Fibroblast of skin of abdomen (primary cell): ENCODE measurements at regions not wholly inside any gene's neighbourhood (a gene's known extent, or its start where the extent isn't known, plus 50 kb on each side); places are given as distances from the start of the nearest gene placed in this dataset.

Experiments
- DNase-seq: peaks from one replicate; pipeline ENCODE4 v3.0.0-alpha.2; 2013

DNA sequence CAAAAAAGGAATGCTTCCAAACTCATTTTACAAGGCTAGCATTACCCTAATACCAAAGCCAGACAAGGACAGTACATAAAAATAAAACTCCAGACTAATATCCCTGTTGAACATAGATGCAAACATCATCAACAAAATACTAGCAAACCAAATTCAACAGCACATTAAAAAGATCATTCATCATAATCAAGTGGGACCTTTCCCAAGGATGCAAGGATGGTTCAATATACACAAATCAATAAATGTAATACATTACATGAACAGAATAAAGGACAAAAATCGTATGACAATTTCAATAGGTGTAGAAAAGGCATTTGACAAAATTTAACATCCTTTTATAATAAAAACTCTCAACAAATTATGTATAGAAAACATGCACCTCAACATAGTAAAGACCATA, 66.6 kb upstream of the CNR1 start:
- no peak for DNase-seq

DNA sequence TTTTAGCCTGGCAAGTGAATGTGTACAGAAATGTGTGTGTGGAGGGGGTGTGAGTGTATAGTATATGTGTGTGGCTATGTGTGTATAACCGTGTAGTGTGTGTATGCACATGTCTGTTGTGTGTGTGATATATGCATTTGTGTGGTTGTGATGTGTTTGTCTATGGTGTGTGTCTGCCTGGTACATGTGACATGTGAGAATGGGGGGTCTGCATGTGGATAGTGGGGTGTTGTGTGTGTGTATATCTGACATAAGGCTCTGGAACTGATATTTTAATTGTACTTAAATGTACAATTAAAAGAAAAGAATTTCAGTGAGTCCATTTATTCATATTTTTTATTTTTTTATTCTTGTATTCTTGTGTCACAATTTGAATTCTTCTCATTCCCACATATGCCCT, 57.2 kb upstream of the CNR1 start:
- DNase-seq: no peak

GRCh38 chr6:88220493-88220892, 54.3 kb upstream of the CNR1 start:
- DNase-seq: no peak

- DNase-seq: no peak
Measured at GRCh38 chr6:88216182-88216581, 50.0 kb upstream of the CNR1 start.
